COLO668 (cell line): ENCODE measurements at regions not wholly inside any gene's neighbourhood (a gene's known extent, or its start where the extent isn't known, plus 50 kb on each side); places are given as distances from the start of the nearest gene placed in this dataset.

Experiments
- DNase-seq: peaks from one replicate; lab custom pipeline; 2025; ENCODE audit not compliant: unreplicated experiment; lab: John Stamatoyannopoulos, UW

DNA sequence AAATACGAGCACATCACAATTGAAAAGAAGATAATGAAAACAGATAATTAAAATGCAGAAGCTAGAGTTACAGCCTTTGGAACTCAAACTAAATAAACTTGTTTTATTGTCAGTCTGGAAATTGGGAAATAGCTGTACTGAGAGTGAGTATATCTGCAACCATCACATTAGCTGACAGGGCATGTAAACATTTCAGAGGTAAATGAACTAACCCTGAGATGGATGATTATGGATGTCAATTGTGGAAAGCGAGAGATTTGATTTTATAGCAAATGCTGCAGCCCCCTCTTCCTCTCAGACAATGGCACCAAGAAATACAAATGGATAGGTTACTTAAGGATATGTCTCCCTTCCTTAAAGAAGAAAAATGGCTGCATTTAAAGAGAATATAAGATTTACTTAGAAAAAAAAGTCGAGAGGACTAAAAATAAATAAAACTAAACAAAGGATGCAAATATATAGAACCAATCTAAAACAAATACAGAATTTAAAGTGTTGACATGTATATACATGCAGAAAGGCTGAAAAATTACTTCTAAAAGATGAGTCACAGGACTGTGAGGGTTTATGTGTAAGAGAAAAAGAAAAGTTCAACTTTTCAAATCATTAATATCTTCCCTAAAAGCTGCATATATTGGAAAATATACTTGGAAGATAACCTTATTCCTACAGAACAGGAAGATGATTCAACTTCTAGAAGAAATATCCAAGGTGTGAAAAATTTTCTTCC, 120.3 kb upstream of the FLRT2 start:
- DNase-seq: no peak

DNA sequence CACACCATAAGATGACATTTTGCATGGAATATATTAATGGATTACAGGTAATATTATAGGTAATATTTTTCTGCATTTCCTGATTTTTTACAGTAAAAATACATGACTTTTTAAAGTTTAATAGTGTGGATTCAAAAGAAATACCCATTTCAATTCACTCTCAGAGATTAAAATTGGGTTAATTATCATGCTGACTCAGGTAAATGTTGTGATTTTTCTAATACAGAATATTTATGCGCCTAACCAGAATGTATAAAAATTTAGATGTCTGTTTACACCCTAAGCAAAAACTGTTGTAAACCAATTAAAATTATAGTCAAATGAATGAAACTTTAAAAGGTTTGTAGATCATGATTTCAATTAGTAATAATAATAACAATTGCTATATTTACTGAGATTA, 117.2 kb upstream of the FLRT2 start:
- no peak for DNase-seq

GRCh38 chr14:85413836-85414526, 116.0 kb upstream of the FLRT2 start:
- DNase-seq: no peak

DNA sequence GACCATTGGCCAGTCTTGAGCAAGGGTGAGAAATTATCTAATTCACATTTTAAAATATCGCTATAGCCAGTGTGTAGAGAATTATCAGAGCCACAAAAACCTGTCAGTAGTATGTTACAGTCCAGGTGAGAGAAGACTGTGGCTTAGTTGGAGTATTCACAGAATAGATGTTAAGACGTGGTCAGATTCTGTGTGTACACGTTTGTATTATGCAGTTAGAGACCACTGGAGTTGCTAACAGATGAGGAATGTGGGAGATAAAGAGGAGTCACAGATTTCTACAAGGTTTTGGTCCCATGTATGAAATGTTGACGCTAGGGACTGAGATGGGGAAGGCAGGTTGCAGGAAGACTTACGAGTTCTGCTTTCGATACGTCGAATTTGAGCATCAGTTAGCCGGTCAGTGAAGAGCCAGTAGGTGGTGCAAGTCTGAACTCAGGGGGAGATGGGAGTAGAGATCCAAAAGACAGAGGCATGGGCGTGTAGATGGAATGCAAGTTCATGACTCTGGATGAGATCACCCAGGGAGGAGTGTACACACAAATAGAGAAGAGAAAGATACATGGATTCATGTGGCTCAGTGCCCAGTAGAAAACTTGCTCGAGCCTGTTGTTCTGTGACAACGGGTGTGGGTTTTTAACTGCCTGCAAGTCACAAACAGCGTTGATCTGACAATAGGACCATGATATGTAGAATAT, 114.8 kb upstream of the FLRT2 start:
- no peak for DNase-seq

- no peak for DNase-seq
Observed at GRCh38 chr14:85416771-85417170, 113.2 kb upstream of the FLRT2 start.

DNA sequence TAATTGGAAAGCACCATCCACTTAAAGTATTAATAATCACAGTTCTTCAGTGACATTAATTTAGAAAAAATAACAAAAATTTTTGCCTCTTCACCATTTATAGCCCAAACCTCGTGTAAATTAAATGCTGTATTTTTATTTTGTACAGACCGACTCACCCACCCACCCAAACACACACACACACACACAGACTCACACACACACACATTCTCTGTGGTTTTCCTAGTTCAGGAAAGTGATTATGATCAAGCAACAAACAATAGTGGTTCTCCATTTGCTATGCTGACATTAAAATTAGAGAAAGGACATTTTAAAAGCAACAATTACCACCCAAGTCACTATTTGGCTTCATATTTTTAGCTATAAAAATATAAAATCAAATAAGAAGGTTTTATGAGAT, 112.5 kb upstream of the FLRT2 start:
- no peak for DNase-seq

- no peak for DNase-seq
Observed at GRCh38 chr14:85418721-85419120, 111.2 kb upstream of the FLRT2 start.

DNA sequence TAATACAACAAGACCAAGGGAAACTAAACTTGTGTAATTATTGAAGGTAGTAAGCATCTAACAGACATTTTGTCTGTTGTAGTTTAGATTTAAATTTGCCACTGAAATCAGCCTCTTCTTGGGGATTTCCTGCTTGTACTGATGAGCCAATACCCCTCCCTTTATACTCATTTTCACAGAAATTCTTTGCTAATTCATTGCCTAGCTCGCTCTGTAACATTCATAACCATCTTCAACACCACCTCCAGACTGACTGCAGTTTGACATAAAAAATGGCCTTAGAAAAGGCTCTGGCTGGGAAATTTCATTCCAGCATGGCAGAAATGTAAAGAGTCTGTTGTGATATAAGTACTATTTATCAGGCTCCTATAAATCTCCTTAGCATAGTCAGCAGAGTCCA, 109.7 kb upstream of the FLRT2 start:
- no peak for DNase-seq

DNA sequence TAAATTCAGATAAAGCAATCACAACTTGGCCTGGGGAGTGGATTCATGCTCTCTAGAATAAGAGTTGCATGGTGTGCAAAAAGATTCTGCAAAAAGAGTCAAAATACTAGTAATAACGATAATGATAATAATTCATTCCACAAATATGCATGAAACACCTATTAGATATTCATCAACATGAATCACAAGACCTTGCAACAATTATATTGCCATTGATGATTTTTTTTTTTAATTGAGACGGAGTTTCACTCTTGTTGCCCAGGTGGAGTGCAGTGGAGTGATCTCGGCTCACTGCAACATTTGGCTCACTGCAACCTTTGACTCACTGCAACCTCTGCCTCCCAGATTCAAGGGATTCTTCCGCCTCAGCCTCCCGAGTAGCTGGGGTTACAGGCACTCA, 109.2 kb upstream of the FLRT2 start:
- DNase-seq: no peak

GRCh38 chr14:85421186-85421877, 108.6 kb upstream of the FLRT2 start:
- DNase-seq: no peak

DNA sequence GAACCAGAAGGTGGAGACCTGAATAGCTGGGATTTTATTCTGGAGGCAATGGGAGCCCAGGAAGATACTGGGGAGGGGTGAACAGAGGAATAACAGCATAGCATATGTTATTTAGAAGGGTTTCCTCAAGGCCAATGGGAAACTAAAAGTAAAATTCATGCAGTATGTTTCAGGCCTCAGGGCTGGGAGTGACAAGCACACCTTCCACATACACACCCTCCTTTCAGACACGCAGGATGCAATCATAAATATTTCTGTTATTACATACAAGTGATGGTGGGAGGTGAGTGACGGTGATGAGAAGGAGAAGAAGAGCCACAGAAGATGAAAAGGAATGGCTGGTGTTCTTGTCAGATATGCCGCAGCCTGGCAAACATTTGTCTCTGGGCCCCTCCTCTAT, 106.1 kb upstream of the FLRT2 start:
- no peak for DNase-seq

DNA sequence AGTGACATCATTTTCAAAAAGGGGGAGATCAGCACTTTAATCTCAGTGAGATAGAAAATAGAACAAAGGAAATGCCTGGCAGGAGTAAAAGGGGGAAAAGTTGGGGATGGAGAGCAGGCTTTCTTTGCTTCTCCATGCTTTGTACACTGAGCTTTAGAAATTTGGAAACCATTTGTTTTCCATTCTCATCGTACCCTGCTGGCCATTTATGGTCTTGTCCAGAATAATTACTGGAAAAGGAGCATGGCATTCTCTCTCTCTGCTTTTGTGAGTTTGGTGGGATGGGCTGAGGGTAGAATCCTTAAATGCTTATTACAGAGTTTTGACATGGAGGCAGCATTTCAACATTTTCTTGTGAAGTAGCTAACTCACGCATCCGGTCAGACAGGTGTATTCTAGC, 104.4 kb upstream of the FLRT2 start:
- DNase-seq: no peak

- no peak for DNase-seq
Observed at GRCh38 chr14:85426068-85426935, 103.6 kb upstream of the FLRT2 start.

DNA sequence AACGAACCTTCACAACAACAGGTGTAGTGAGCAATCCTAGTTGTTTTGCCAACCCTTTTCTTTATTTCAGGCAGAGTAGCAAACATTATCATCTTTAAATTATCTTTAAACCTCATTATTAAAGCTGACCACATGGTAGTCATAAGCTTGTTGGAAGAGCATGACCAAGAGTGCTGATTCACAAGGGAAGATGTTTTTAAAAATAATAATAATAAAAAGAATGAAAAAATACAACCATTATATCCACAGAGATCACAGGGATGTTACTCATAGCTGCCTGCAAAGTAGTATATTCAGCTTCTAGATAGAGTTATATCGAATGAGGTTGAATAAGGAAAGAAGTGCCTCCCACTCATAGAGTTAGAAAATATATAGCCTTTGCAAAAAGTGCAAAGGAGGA, 101.0 kb upstream of the FLRT2 start:
- DNase-seq: no peak

DNA sequence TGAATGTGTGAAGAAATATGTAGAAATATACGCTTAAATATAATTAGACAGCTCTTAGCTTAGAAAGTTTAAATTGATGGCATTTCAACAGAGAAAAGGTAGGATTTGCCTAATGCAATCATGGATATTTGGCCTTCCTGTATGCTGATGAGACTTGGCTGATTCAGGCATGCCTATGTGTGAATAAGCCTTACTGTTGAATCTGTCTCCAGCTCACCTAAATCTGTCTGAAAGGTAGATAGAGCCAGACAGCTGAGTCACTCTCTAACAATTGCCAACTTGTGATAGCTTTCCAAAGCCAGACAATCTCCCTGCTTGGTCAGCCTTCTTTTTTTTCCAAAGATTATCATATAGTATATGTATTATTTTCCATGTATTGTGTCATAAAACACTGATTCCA, 92.8 kb upstream of the FLRT2 start:
- DNase-seq: no peak

DNA sequence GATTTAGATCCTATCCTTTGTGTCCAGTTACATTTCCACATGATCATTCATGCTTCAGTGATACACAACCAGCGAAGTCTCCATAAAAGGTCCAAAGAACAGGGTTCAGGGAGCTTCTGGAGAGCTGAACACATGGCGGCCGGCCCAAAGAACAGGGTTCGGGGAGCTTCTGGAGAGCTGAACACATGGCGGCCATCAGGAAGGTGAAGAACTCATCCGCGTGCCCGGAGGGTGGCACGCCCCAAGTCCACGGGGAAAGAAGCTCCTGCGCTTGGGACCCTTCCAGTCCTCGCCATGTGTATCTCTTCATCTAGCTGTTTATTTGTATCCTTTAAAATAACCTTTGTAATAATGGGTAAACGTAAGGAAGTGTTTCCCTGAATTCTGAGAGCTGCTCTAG, 91.9 kb upstream of the FLRT2 start:
- DNase-seq: no peak

DNA sequence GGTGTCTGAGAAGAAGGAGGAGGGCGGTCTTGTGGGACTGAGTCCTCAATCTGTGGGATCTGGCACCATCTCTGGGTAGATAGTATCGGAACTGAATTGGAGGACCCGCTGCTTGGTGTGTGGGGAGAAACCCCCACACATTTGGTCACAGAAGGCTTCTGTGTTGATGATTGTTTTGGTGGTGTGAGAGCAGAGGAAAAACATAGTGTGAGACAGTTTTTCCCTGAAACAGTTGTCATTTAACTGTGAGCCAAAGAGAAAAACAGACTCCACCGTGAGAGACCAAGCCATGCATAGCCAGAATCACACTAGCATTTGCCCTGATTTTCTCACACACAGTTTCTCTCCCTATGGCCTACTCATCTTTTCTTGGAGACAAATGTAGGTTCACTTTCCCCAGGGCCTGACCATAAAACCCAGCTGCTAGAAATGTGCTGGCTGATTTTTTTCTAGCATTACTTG, 91.4 kb upstream of the FLRT2 start:
- DNase-seq: no peak

- DNase-seq: no peak
Observed at GRCh38 chr14:85439696-85440328, 90.1 kb upstream of the FLRT2 start.

GRCh38 chr14:85441909-85442643, 87.9 kb upstream of the FLRT2 start:
- no peak for DNase-seq
